ENCODE measurements at regions not wholly inside any gene's neighbourhood (a gene's known extent, or its start where the extent isn't known, plus 50 kb on each side); places are given as distances from the start of the nearest gene placed in this dataset.

- Histone ChIP-seq H2BK15ac (ENCODE audit: low read length) (no peak overlapping the region), H4K20me1 (replicated peaks in 1 of 2; ENCODE audit: control insufficient read depth in 1 of 2, insufficient read depth in 2 of 2, low read length in 2 of 2) (no peaks in the 10 kb centered on the region), H3K18ac (ENCODE audit: extremely low read depth, low read length) (no peak overlapping the region), H3K23me2 (ENCODE audit: low read depth, low read length) (no peaks in the 10 kb centered on the region), H3K27me3 (replicated peaks in 1 of 4; ENCODE audit: control insufficient read depth in 3 of 4, extremely low read depth in 1 of 4, insufficient read depth in 3 of 4, low read length in 3 of 4) (no peaks in the 10 kb centered on the region), H4K91ac (replicated peaks; ENCODE audit: insufficient read length, low read length) (no peak overlapping the region), H3K27ac (ENCODE audit: low read depth, low read length) (no peak overlapping the region), H2AFZ (ENCODE audit: low read length) (no peak overlapping the region), H4K8ac (ENCODE audit: extremely low read depth, insufficient read depth, low read length) (no peak overlapping the region), H3K23ac (ENCODE audit: insufficient read length) (no peak overlapping the region), H3K36me3 (ENCODE audit: control insufficient read depth in 2 of 4, insufficient read depth in 4 of 4, low read length in 3 of 4) (no peaks in the 10 kb centered on the region), H2BK20ac (ENCODE audit: low read length) (no peak overlapping the region), H3K56ac (replicated peaks; ENCODE audit: insufficient read length, low read depth, low read length) (no peak overlapping the region), H3K4ac (replicated peaks; ENCODE audit: insufficient read length, low read depth, low read length) (no peak overlapping the region), H2AK5ac (ENCODE audit: low read depth, low read length) (no peak overlapping the region), H3K4me1 (replicated peaks in 1 of 4; ENCODE audit: control insufficient read depth in 3 of 4, insufficient read depth in 4 of 4, low read length in 3 of 4) (no peaks in the 10 kb centered on the region), H3K4me3 (ENCODE audit: extremely low read depth in 1 of 4, insufficient read depth in 2 of 4, low read depth in 3 of 4, low read length in 4 of 4) (no peak overlapping the region), H4K5ac (ENCODE audit: insufficient read length, low read depth, low read length) (no peak overlapping the region), H3K9me3 (ENCODE audit: insufficient read depth in 2 of 2, low read depth in 1 of 2, low read length in 1 of 2) (no peaks in the 10 kb centered on the region), H3K14ac (ENCODE audit: insufficient read length) (no peak overlapping the region), H3K9ac (replicated peaks in 1 of 4; ENCODE audit: extremely low read depth in 1 of 4, low read depth in 3 of 4, low read length in 3 of 4) (no peak overlapping the region), H2BK120ac (replicated peaks; ENCODE audit: low read depth, low read length) (no peak overlapping the region), H2BK5ac (ENCODE audit: low read depth, low read length) (no peak overlapping the region), H2BK12ac (ENCODE audit: low read depth, low read length) (no peak overlapping the region), H3K4me2 (ENCODE audit: insufficient read depth in 1 of 2, low read depth in 2 of 2, low read length in 2 of 2) (no peak overlapping the region), H3K79me1 (ENCODE audit: low read depth, low read length) (no peaks in the 10 kb centered on the region), H3K79me2 (ENCODE audit: control insufficient read depth in 1 of 2, insufficient read depth in 2 of 2, low read length in 2 of 2) (no peaks in the 10 kb centered on the region)
- no peak for FAIRE-seq
- ChIA-PET POLR2A (ENCODE audit: partially characterized antibody) (no interaction called here), CTCF (ENCODE audit: partially characterized antibody) (no interaction called here)
- 61% methylated on average over 4 of the region's 4 CpGs; no CpG with 5 or more reads in 1 of the 2 experiments for WGBS, 2 experiments (ENCODE audit: extremely low coverage in 1 of 2, insufficient coverage in 1 of 2, insufficient read length in 1 of 2, insufficient replicate concordance in 2 of 2, low coverage in 1 of 2, low lambda C conversion rate in 2 of 2, missing lambda C conversion rate in 1 of 2)
- no peak for TF ChIP-seq E2F6 (IDR thresholded peaks at IDR 0.05)
- no peak for TF ChIP-seq TAF7 (optimal IDR thresholded peaks at IDR 0.05; ENCODE audit: borderline replicate concordance, low read depth, low read length)
- TF ChIP-seq SUZ12 (IDR thresholded peaks at IDR 0.05; ENCODE audit: low read length), result no peak
- no peak for TF ChIP-seq EGR1 (IDR thresholded peaks at IDR 0.05; ENCODE audit: borderline replicate concordance, low read depth, low read length)
- TF ChIP-seq GABPA (IDR thresholded peaks at IDR 0.05; ENCODE audit: borderline replicate concordance, insufficient read depth, low read length), result no peak
- DNase-seq (ENCODE audit: low read depth in 1 of 2, low spot score in 2 of 2), result no peak
These were observed 1083.5 kb upstream of the TENM4 start for GRCh38 chr11:80524349-80524748.

All from H1 (cell line).